KMS-11 (cell line): ENCODE measurements at regions not wholly inside any gene's neighbourhood (a gene's known extent, or its start where the extent isn't known, plus 50 kb on each side); places are given as distances from the start of the nearest gene placed in this dataset.

Experiments
- H2AFZ ChIP-seq: fragments of 200-600 bp; sonication (generic); 2 replicates; pipeline ENCODE4 v1.6.1; 2016; ENCODE audit warnings: antibody characterized with exemption, mixed run types, low read depth
- H3K27ac ChIP-seq: fragments of 200-600 bp; sonication (generic); 2 replicates; pipeline ENCODE4 v1.6.1; 2016; ENCODE audit warnings: mild to moderate bottlenecking, mixed run types
- H3K27me3 ChIP-seq: fragments of 200-600 bp; sonication (generic); 2 replicates; pipeline ENCODE4 v1.6.1; 2017; ENCODE audit warnings: mild to moderate bottlenecking, low read depth, mixed run types, moderate library complexity; ENCODE audit not compliant: insufficient read depth
- H3K36me3 ChIP-seq: fragments of 200-600 bp; sonication (generic); 2 replicates; pipeline ENCODE4 v1.6.1; 2017; ENCODE audit warnings: mild to moderate bottlenecking, mixed run types; ENCODE audit not compliant: insufficient read depth
- H3K4me1 ChIP-seq: fragments of 200-600 bp; sonication (generic); 2 replicates; pipeline ENCODE4 v1.6.1; 2016; ENCODE audit warnings: mild to moderate bottlenecking, low read depth, mixed run types; ENCODE audit not compliant: poor library complexity, severe bottlenecking
- H3K4me2 ChIP-seq: fragments of 200-600 bp; sonication (generic); 2 replicates; pipeline ENCODE4 v1.7.0; 2016; ENCODE audit warnings: mild to moderate bottlenecking, mixed run types
- H3K4me3 ChIP-seq: fragments of 200-600 bp; sonication (generic); IDR thresholded peaks from 2 replicates; pipeline ENCODE4 v1.6.1; 2017; ENCODE audit warnings: low read depth, low read length, mixed read lengths; ENCODE audit not compliant: insufficient read depth
- H3K79me2 ChIP-seq: fragments of 200-600 bp; sonication (generic); 2 replicates; pipeline ENCODE4 v1.6.1; 2016; ENCODE audit warnings: low read depth, mixed run types; ENCODE audit not compliant: insufficient read depth
- H3K9ac ChIP-seq: fragments of 200-600 bp; sonication (generic); 2 replicates; pipeline ENCODE4 v1.6.1; 2016; ENCODE audit warnings: mild to moderate bottlenecking, mixed run types
- H4K20me1 ChIP-seq: fragments of 200-600 bp; sonication (generic); 2 replicates; pipeline ENCODE4 v1.6.1; 2016; ENCODE audit warnings: mild to moderate bottlenecking, mixed run types; ENCODE audit not compliant: insufficient read depth
- TF ChIP-seq, protein P1 (sequence below): fragments of 200-600 bp; sonication (generic); conservative IDR thresholded peaks from 2 replicates; pipeline ENCODE4 v1.6.1; 2017; ENCODE audit warnings: low read depth, mild to moderate bottlenecking, antibody characterized with exemption, low read length, moderate library complexity, mixed read lengths

DNA sequence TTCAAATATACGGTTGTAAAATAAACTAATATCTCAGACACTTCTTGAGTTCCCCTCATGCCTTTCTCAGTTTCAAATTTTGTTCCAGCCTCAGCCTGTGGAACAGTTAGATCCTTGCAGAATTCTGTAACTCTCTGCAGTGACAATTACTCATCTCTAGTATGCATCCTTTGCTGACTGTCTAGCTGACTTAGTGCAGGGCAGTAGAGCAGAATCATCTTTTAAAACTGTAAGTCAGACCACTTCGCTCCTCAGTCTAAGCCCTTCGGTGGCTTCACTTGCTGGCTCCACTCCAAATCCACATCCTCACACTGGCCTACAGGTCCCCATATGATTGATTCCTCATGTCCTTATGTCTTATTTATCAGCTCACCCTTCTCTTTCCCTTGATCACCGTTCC is 164.1 kb upstream of the ZSWIM2 start:
- no peak overlapping the region for H3K9ac ChIP-seq

DNA sequence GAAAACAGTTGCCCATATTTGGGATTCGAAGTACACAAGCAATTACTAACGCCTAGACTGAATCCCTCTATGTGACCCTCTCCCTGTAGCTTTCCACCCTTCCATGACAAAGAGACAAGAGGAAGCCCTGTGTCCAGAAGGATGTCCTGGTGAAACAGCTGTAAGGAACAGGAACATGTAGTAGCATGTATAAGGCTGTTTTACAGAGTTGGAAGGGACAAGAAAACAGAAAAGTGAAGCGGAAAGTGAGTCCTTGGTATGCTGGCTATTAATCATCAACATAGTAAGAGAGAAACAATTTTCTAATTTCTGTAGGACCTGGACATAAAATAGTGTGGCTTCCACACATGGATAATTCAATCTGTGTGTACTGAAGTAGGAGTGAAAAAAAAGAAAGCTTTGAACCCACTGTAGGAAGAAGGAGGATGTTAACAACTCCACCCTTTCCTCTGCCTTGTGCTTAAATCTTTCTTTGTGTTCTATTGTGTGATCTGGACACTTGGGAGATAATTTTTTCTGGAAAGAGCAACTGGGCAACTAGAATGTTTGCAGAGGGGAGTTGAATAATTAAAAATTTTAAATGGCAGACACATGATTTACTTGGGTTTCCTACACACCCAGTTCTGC is 162.3 kb upstream of the ZSWIM2 start:
- Histone ChIP-seq H3K79me2 (no peaks in the 10 kb centered on the region), H3K36me3 (no peaks in the 10 kb centered on the region), H3K27ac (no peak overlapping the region), H3K27me3 (no peaks in the 10 kb centered on the region), H3K4me2 (no peak overlapping the region), H3K4me1 (peaks cover 10% of the 10 kb centered on the region), H2AFZ (no peak overlapping the region), H3K9ac (no peak overlapping the region), H4K20me1 (no peaks in the 10 kb centered on the region), H3K4me3 (no peak overlapping the region)
- TF ChIP-seq, protein P1, sequence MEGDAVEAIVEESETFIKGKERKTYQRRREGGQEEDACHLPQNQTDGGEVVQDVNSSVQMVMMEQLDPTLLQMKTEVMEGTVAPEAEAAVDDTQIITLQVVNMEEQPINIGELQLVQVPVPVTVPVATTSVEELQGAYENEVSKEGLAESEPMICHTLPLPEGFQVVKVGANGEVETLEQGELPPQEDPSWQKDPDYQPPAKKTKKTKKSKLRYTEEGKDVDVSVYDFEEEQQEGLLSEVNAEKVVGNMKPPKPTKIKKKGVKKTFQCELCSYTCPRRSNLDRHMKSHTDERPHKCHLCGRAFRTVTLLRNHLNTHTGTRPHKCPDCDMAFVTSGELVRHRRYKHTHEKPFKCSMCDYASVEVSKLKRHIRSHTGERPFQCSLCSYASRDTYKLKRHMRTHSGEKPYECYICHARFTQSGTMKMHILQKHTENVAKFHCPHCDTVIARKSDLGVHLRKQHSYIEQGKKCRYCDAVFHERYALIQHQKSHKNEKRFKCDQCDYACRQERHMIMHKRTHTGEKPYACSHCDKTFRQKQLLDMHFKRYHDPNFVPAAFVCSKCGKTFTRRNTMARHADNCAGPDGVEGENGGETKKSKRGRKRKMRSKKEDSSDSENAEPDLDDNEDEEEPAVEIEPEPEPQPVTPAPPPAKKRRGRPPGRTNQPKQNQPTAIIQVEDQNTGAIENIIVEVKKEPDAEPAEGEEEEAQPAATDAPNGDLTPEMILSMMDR: no peak

More for the DNA sequence above, 164.1 kb upstream of the ZSWIM2 start:
- Histone ChIP-seq H3K4me2 (no peak overlapping the region), H4K20me1 (no peaks in the 10 kb centered on the region), H3K4me1 (peaks cover 4% of the 10 kb centered on the region), H3K27me3 (no peaks in the 10 kb centered on the region), H3K36me3 (no peaks in the 10 kb centered on the region), H3K27ac (no peak overlapping the region), H3K4me3 (no peak overlapping the region), H3K79me2 (no peaks in the 10 kb centered on the region), H2AFZ (no peak overlapping the region)
- TF ChIP-seq, protein P1: no peak

DNA sequence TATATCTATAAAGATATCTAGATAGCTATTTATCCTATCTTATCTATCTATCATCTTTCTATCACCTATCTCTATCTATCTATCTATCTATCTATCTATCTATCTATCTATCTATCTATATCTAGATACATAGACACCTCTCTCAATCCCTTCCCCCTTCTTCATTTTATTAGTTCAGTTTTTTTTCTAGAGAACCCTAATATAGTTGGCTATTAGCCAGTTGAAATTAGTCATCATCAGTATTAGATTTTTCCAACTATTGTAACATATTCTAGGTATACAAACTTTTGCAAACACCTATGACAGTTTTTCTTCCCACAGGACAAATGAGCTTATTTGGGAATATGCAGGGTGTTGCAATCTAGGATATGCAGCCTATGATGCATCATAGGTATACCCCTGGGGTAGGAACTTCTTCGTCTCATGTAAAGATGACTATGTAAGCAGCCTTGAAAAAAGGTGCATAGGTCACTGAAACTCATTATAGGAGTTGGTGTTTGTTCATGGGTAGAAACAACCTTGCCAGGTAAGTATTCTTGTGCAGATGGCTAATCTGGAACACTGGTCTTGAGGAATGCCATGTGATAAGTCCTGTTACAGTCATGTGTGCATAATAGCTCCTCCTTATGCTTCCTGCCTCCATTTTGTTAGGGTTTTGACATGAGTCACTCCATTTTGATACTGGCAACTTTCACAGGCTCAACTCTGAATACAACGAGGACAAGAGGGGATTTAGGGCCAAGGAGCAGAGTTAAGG is 160.7 kb upstream of the ZSWIM2 start:
- H3K79me2 ChIP-seq: no peaks in the 10 kb centered on the region
- no peak overlapping the region for H3K4me2 ChIP-seq
- H3K27me3 ChIP-seq: no peaks in the 10 kb centered on the region
- H3K4me1 ChIP-seq: peaks cover 10% of the 10 kb centered on the region
- no peaks in the 10 kb centered on the region for H4K20me1 ChIP-seq
- H2AFZ ChIP-seq: no peak overlapping the region
- TF ChIP-seq, protein P1: no peak
- no peaks in the 10 kb centered on the region for H3K36me3 ChIP-seq
- H3K9ac ChIP-seq: no peak overlapping the region
- H3K4me3 ChIP-seq: no peak overlapping the region
- no peak overlapping the region for H3K27ac ChIP-seq

DNA sequence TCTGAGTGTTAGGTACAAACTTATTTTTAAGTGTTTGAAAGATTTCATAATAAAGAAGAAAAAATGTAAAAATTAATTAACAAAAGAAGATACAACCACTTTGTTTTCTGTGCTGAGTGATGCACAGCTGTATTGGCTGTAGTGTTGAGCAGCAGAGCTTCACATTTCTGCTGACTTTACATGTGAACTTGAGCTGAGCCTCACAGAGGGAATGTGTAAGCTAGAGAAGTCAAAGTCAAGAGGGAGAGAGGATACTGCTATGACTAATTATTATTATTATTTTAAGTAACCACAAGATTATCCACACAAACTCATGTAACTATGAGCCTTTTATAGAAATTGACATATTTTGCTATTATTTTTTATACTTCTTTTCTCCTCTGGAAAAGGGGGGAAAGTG is 159.1 kb upstream of the ZSWIM2 start:
- Histone ChIP-seq H3K79me2 (no peaks in the 10 kb centered on the region), H2AFZ (no peak overlapping the region), H3K27ac (no peak overlapping the region), H4K20me1 (no peaks in the 10 kb centered on the region), H3K36me3 (no peaks in the 10 kb centered on the region), H3K4me3 (no peak overlapping the region), H3K9ac (no peak overlapping the region), H3K4me2 (no peak overlapping the region), H3K27me3 (no peaks in the 10 kb centered on the region), H3K4me1 (peaks cover 10% of the 10 kb centered on the region)
- TF ChIP-seq, protein P1: no peak
